ENCODE measurements at regions not wholly inside any gene's neighbourhood (a gene's known extent, or its start where the extent isn't known, plus 50 kb on each side); places are given as distances from the start of the nearest gene placed in this dataset.

- no peak overlapping the region for H3K4me3 Mint-ChIP-seq (ENCODE audit: unreplicated experiment)
- H3K9me3 Mint-ChIP-seq (ENCODE audit: unreplicated experiment) = no peaks in the 10 kb centered on the region
- peaks cover 13% of the 10 kb centered on the region for H3K27me3 Mint-ChIP-seq (ENCODE audit: insufficient read depth, unreplicated experiment)
- no TSS peak for BruUV-seq (replicated peaks)
- no peak for TF ChIP-seq CTCF (IDR thresholded peaks at IDR 0.05; ENCODE audit: unreplicated experiment)
- CTCF ChIA-PET = interaction anchor here (0.7 to 3.5 kb wide), 3 partner anchors 8 to 1182 kb away, joined by 3 to 16 read pairs (median 7); no protein-coding TSS in a partner anchor
- intact Hi-C loops (cut with micrococcal nuclease) = no loop called here
- H3K36me3 Mint-ChIP-seq (ENCODE audit: insufficient read depth, unreplicated experiment) = peaks cover 4% of the 10 kb centered on the region
- POLR2A ChIA-PET = no interaction called here
- no peak for DNase-seq (ENCODE audit: unreplicated experiment)
- no peak overlapping the region for H3K27ac Mint-ChIP-seq (ENCODE audit: low read depth, unreplicated experiment)
- H3K4me1 Mint-ChIP-seq (ENCODE audit: insufficient read depth, unreplicated experiment) = no peaks in the 10 kb centered on the region
Observed at GRCh38 chr15:62352817-62353216, 187.7 kb upstream of the C2CD4B start.

GRCh38 chr15:62357431-62357830 lies 192.3 kb upstream of the C2CD4B start:
- intact Hi-C loops (cut with micrococcal nuclease) = no loop called here
- TF ChIP-seq CTCF (IDR thresholded peaks at IDR 0.05; ENCODE audit: unreplicated experiment) = no peak
- Mint-ChIP-seq H3K9me3 (ENCODE audit: unreplicated experiment) (no peaks in the 10 kb centered on the region), H3K4me1 (ENCODE audit: insufficient read depth, unreplicated experiment) (peaks cover under 1% of the 10 kb centered on the region), H3K4me3 (ENCODE audit: unreplicated experiment) (no peak overlapping the region), H3K36me3 (ENCODE audit: insufficient read depth, unreplicated experiment) (peaks cover 4% of the 10 kb centered on the region), H3K27me3 (ENCODE audit: insufficient read depth, unreplicated experiment) (peaks cover 37% of the 10 kb centered on the region), H3K27ac (ENCODE audit: low read depth, unreplicated experiment) (no peak overlapping the region)
- DNase-seq (ENCODE audit: unreplicated experiment) = no peak
- ChIA-PET CTCF (interaction anchor here (0.5 to 1.3 kb wide), 5 partner anchors 12 to 467 kb away, joined by 3 to 4 read pairs (median 3); no protein-coding TSS in a partner anchor), POLR2A (interaction anchor here (1.1 kb wide), 1 partner anchor 401 kb away, joined by 3 read pairs; no protein-coding TSS in a partner anchor)
- BruUV-seq (replicated peaks) = no TSS peak

GRCh38 chr15:62359416-62359815 lies 194.3 kb upstream of the C2CD4B start:
- H3K36me3 Mint-ChIP-seq (ENCODE audit: insufficient read depth, unreplicated experiment) = peaks cover 4% of the 10 kb centered on the region
- BruUV-seq (replicated peaks) = no TSS peak
- H3K9me3 Mint-ChIP-seq (ENCODE audit: unreplicated experiment) = no peaks in the 10 kb centered on the region
- H3K27me3 Mint-ChIP-seq (ENCODE audit: insufficient read depth, unreplicated experiment) = peaks cover 35% of the 10 kb centered on the region
- no peak for DNase-seq (ENCODE audit: unreplicated experiment)
- H3K4me1 Mint-ChIP-seq (ENCODE audit: insufficient read depth, unreplicated experiment) = peaks cover 5% of the 10 kb centered on the region
- no peak overlapping the region for H3K27ac Mint-ChIP-seq (ENCODE audit: low read depth, unreplicated experiment)
- CTCF ChIA-PET = interaction anchor here (1.0 kb wide), 1 partner anchor 14 kb away, joined by 3 read pairs; no protein-coding TSS in a partner anchor
- POLR2A ChIA-PET = no interaction called here
- intact Hi-C loops (cut with micrococcal nuclease) = no loop called here
- H3K4me3 Mint-ChIP-seq (ENCODE audit: unreplicated experiment) = no peak overlapping the region
- no peak for TF ChIP-seq CTCF (IDR thresholded peaks at IDR 0.05; ENCODE audit: unreplicated experiment)

- intact Hi-C loops (cut with micrococcal nuclease) = no loop called here
- no peak overlapping the region for H3K4me3 Mint-ChIP-seq (ENCODE audit: unreplicated experiment)
- ChIA-PET POLR2A (no interaction called here), CTCF (interaction anchor here (0.6 to 1.0 kb wide), 2 partner anchors 15 to 19 kb away, joined by 3 read pairs; no protein-coding TSS in a partner anchor)
- H3K4me1 Mint-ChIP-seq (ENCODE audit: insufficient read depth, unreplicated experiment) = peaks cover 5% of the 10 kb centered on the region
- no peaks in the 10 kb centered on the region for H3K9me3 Mint-ChIP-seq (ENCODE audit: unreplicated experiment)
- H3K27me3 Mint-ChIP-seq (ENCODE audit: insufficient read depth, unreplicated experiment) = peaks cover 35% of the 10 kb centered on the region
- no peak overlapping the region for H3K27ac Mint-ChIP-seq (ENCODE audit: low read depth, unreplicated experiment)
- no peak for DNase-seq (ENCODE audit: unreplicated experiment)
- H3K36me3 Mint-ChIP-seq (ENCODE audit: insufficient read depth, unreplicated experiment) = peaks cover 4% of the 10 kb centered on the region
- no peak for TF ChIP-seq CTCF (IDR thresholded peaks at IDR 0.05; ENCODE audit: unreplicated experiment)
- BruUV-seq (replicated peaks) = no TSS peak
Observed at GRCh38 chr15:62360332-62361097, 195.4 kb upstream of the C2CD4B start.
